Panc1 (cell line): ENCODE measurements at regions not wholly inside any gene's neighbourhood (a gene's known extent, or its start where the extent isn't known, plus 50 kb on each side); places are given as distances from the start of the nearest gene placed in this dataset.

Experiments used
- ATAC-seq: fragments of 200-7000 bp; cut with Tn5 transposase; 2 replicates; pipeline ENCODE4 v1.9.1; 2020; ENCODE audit warnings: mild to moderate bottlenecking, moderate library complexity
- BruUV-seq: library from RNA; stranded (reverse); fragments of 400-500 nt; replicated peaks from 2 replicates; lab custom pipeline; 2021; lab: Mats Ljungman, UMichigan
- CTCF ChIA-PET: fragments of 300-600 bp; sonication (Branson Sonifier 250); formaldehyde crosslinking; loops from one replicate; lab custom pipeline; 2022; ENCODE audit warnings: antibody characterized with exemption; lab: Charles Lee
- POLR2A ChIA-PET: fragments of 300-600 bp; sonication (Branson Sonifier 250); formaldehyde crosslinking; loops from one replicate; lab custom pipeline; 2022; ENCODE audit warnings: antibody characterized with exemption; lab: Charles Lee
- DNase-seq: peaks from one replicate; pipeline ENCODE4 v3.0.0-alpha.2; 2010; ENCODE audit warnings: low read depth, low spot score
- H3K27ac ChIP-seq: 2 replicates; pipeline ENCODE4 v1.5.1; 2011; ENCODE audit warnings: mild to moderate bottlenecking, low read length, inconsistent platforms
- H3K27me3 ChIP-seq: fragments of 200-500 bp; sonication (Bioruptor generic); 2 replicates; pipeline ENCODE4 v1.6.0; 2014; ENCODE audit warnings: low read length, inconsistent platforms; ENCODE audit not compliant: control insufficient read depth, insufficient read depth
- H3K36me3 ChIP-seq: fragments of 200-500 bp; sonication (Bioruptor generic); 2 replicates; pipeline ENCODE4 v1.5.1; 2014; ENCODE audit warnings: inconsistent platforms, mild to moderate bottlenecking, low read length, moderate library complexity; ENCODE audit not compliant: control insufficient read depth, insufficient read depth
- H3K4me1 ChIP-seq: 2 replicates; pipeline ENCODE4 v1.5.1; 2011; ENCODE audit warnings: inconsistent platforms, mild to moderate bottlenecking, low read length, moderate library complexity; ENCODE audit not compliant: control insufficient read depth, insufficient read depth
- H3K4me3 ChIP-seq, 2 experiments: 2 replicates each; pipeline ENCODE4 v1.5.1; 2011 to 2012; ENCODE audit warnings: low read depth in 2 of 2, low read length in 2 of 2, mild to moderate bottlenecking in 2 of 2, inconsistent platforms in 1 of 2, moderate library complexity in 1 of 2
- H3K9me3 ChIP-seq: fragments of 200-500 bp; sonication (Bioruptor generic); 2 replicates; pipeline ENCODE4 v1.5.1; 2014; ENCODE audit warnings: low read depth, mild to moderate bottlenecking, inconsistent platforms, low read length, moderate library complexity; ENCODE audit not compliant: control insufficient read depth, insufficient read depth
- CTCF ChIP-seq: fragments of 450-650 bp; IDR thresholded peaks from 2 replicates; pipeline ENCODE4 v1.5.1; 2017; ENCODE audit warnings: mild to moderate bottlenecking
- POLR2AphosphoS5 ChIP-seq: IDR thresholded peaks from 2 replicates; pipeline ENCODE4 v1.6.1; 2012; ENCODE audit warnings: mild to moderate bottlenecking, low read depth, low read length, moderate library complexity
- TCF7L2 ChIP-seq: IDR thresholded peaks from 2 replicates; pipeline ENCODE4 v1.6.1; 2011; ENCODE audit warnings: mild to moderate bottlenecking, low read depth, low read length, inconsistent platforms
- in situ Hi-C: cut with HindIII; loops from 2 replicates; pipeline ENCODE4 v1.10.0; 2016; ENCODE audit warnings: low sequenced_read_pairs, low pct_unique_long_range_greater_than_20kb
- intact Hi-C: fragments of 100-400 bp; cut with micrococcal nuclease; formaldehyde crosslinking; loops from one replicate; pipeline ENCODE4 v1.10.0; 2022; ENCODE audit not compliant: unreplicated experiment
- TF ChIP-seq, protein P1 (sequence below), 2 experiments: IDR thresholded peaks; 2 replicates each; pipeline ENCODE4 v1.6.1; 2011 to 2012; ENCODE audit warnings: low read depth in 2 of 2, control low read depth in 1 of 2, low read length in 1 of 2, mild to moderate bottlenecking in 1 of 2, moderate library complexity in 1 of 2; ENCODE audit not compliant: insufficient read depth in 1 of 2

GRCh38 chr19:23474761-23475160 lies 79.5 kb upstream of the ZNF91 start:
- no TSS peak for BruUV-seq
- TF ChIP-seq CTCF (no peak), TCF7L2 (no peak), POLR2AphosphoS5 (no peak)
- TF ChIP-seq, protein P1, sequence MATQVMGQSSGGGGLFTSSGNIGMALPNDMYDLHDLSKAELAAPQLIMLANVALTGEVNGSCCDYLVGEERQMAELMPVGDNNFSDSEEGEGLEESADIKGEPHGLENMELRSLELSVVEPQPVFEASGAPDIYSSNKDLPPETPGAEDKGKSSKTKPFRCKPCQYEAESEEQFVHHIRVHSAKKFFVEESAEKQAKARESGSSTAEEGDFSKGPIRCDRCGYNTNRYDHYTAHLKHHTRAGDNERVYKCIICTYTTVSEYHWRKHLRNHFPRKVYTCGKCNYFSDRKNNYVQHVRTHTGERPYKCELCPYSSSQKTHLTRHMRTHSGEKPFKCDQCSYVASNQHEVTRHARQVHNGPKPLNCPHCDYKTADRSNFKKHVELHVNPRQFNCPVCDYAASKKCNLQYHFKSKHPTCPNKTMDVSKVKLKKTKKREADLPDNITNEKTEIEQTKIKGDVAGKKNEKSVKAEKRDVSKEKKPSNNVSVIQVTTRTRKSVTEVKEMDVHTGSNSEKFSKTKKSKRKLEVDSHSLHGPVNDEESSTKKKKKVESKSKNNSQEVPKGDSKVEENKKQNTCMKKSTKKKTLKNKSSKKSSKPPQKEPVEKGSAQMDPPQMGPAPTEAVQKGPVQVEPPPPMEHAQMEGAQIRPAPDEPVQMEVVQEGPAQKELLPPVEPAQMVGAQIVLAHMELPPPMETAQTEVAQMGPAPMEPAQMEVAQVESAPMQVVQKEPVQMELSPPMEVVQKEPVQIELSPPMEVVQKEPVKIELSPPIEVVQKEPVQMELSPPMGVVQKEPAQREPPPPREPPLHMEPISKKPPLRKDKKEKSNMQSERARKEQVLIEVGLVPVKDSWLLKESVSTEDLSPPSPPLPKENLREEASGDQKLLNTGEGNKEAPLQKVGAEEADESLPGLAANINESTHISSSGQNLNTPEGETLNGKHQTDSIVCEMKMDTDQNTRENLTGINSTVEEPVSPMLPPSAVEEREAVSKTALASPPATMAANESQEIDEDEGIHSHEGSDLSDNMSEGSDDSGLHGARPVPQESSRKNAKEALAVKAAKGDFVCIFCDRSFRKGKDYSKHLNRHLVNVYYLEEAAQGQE (IDR thresholded peaks at IDR 0.05; ENCODE audit: insufficient read depth in 1 of 2, low read depth in 2 of 2, low read length in 1 of 2), result no peak
- Histone ChIP-seq H3K4me3 (no peak overlapping the region), H3K9me3 (no peaks in the 10 kb centered on the region), H3K27me3 (peaks cover 2% of the 10 kb centered on the region; the same call in 1 of the 2 replicates), H3K27ac (no peak overlapping the region), H3K4me1 (no peaks in the 10 kb centered on the region; the same call in 1 of the 2 replicates), H3K36me3 (no peaks in the 10 kb centered on the region)
- DNase-seq (no peak), ATAC-seq (no peak)
- intact Hi-C loops (no loop called here), in situ Hi-C loops (no loop called here)
- ChIA-PET POLR2A (no interaction called here), CTCF (no interaction called here)

DNA sequence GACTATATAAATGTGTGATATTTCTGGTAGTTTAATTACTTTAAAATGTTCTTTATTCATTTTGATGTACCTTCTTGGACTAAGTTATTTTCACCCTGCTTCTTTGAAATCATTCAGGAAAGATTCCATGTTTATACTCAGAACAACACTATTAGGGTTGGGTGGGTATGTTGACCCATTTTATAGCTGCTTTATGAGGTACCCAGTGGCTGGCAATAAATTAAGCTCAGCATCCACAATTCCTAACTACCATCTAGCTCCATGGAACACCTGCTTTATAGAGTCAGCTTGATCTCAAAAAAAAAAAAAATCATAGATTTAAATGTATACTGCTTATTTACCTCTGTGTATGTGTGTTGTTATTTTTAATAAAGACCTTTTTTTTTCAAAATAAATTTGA lies 78.9 kb upstream of the ZNF91 start:
- CTCF ChIA-PET, result no interaction called here
- TF ChIP-seq, protein P1 (IDR thresholded peaks at IDR 0.05; ENCODE audit: insufficient read depth in 1 of 2, low read depth in 2 of 2, low read length in 1 of 2), result no peak
- no peak for TF ChIP-seq CTCF

More for the DNA sequence above, 78.9 kb upstream of the ZNF91 start:
- no peak for ATAC-seq
- Histone ChIP-seq H3K4me3 (no peak overlapping the region), H3K4me1 (no peaks in the 10 kb centered on the region; the same call in 1 of the 2 replicates), H3K27me3 (peaks cover 2% of the 10 kb centered on the region; the same call in 1 of the 2 replicates), H3K27ac (no peak overlapping the region), H3K36me3 (no peaks in the 10 kb centered on the region), H3K9me3 (no peaks in the 10 kb centered on the region)
- DNase-seq, result no peak
- BruUV-seq, result no TSS peak
- intact Hi-C loops, result no loop called here
- POLR2A ChIA-PET, result no interaction called here
- in situ Hi-C loops, result no loop called here
